Upper lobe of left lung (tissue), 4 donors: ENCODE measurements at regions not wholly inside any gene's neighbourhood (a gene's known extent, or its start where the extent isn't known, plus 50 kb on each side); places are given as distances from the start of the nearest gene placed in this dataset.

Source experiments
- CTCF ChIP-seq, 6 experiments: fragments of 450-650 bp in 4 of 6; fragments of 200-600 bp in 2 of 6; sonication (generic) in 2 of 6; IDR thresholded peaks; one replicate each; pipeline ENCODE4 v1.5.1; 2016 to 2019; ENCODE audit warnings: antibody characterized with exemption in 6 of 6
- EP300 ChIP-seq, 4 donors: sonication (generic); formaldehyde crosslinking; IDR thresholded peaks; one replicate each; pipeline ENCODE4 v1.5.1; 2017; ENCODE audit warnings: antibody characterized with exemption in 4 of 4, control low read depth in 2 of 4
- POLR2A ChIP-seq, 4 donors: fragments of 450-650 bp; IDR thresholded peaks; one replicate each; pipeline ENCODE4 v1.5.1; 2016 to 2017; ENCODE audit warnings: antibody characterized with exemption in 4 of 4, mild to moderate bottlenecking in 2 of 4

DNA sequence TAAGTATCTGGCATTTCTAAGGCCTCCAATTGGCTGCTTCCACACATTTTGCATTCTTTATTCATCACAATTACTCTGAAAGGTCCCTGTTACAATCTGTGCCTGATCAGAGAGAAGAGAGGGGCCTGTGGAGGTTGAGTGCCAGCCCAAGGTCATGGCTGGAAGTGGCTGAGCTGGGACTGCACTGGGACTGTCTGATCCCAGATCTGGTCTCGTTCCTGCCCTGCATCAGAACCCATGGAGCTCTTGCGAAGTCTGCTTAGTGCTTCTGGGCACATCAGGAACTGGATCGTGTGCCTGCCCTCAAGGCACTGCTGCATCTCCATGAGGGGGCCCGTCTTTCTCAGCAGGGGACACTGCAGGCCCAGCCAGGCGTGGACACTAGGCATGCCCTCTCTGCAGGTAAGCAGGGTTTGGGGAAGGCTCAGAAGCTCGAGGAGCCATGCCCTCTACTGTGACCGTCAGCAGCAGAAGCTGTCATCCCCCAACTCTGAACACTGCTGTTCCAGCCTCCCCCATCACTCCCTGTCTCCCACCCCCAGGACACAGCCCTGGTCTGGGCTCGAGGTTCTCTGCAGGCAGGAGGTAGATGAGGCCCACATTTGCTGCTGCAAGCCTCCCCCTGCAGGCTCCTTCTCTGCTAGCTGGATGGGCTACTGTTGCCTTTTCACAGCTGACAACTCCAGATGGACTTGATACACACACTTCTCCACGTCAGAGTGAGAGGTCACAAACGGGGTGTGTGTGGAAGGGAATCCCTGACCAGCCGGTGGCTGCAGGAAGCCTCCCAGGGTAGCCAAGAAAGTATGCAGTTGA is 96.5 kb upstream of the PRR23E start:
- TF ChIP-seq CTCF (IDR thresholded peaks at IDR 0.05) = no peak
- TF ChIP-seq POLR2A (IDR thresholded peaks at IDR 0.05) = no peak
- no peak for TF ChIP-seq EP300 (IDR thresholded peaks at IDR 0.05)
